NT2/D1 (cell line): ENCODE measurements at regions not wholly inside any gene's neighbourhood (a gene's known extent, or its start where the extent isn't known, plus 50 kb on each side); places are given as distances from the start of the nearest gene placed in this dataset.

Experiments
- SUZ12 ChIP-seq: IDR thresholded peaks from 2 replicates; pipeline ENCODE4 v1.6.1; 2011; ENCODE audit not compliant: insufficient read length, insufficient read depth; ENCODE audit errors: extremely low read depth
- YY1 ChIP-seq: IDR thresholded peaks from 2 replicates; pipeline ENCODE4 v1.6.1; 2011; ENCODE audit not compliant: insufficient read length, insufficient read depth
- ZNF274 ChIP-seq: IDR thresholded peaks from 2 replicates; pipeline ENCODE4 v1.6.1; 2011; ENCODE audit warnings: mild to moderate bottlenecking, low read depth, low read length

DNA sequence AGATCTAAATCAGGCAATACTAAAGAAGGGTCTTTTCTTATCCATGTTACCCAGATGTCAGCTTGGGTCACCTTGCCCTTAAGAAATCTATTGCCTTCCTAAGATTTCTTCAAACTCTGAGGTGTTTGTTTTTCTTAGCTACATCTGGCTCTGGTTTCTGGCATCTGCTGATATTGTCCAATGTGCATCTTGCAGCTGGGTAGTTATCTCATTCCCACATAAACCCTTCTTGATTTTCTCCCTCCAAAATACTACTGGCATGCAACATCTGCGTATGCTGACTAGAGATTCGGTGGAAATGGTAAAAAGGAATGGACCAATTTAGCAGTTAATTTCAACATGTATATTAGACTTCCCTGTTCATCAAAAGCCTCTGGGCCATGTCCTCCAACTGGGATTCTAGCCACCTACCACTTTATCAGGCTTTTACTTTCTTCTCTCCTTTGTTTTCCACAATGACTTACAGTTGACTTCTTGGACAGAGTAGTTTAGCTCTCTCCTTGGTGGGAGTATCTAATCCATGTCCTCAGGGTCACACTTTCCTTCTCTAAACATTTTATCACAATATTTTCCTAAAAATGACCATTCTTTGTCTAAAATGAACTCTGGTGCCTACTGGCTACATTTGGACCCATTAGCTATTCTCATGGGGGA, 324.8 kb upstream of the FAR2 start:
- no peak for TF ChIP-seq ZNF274
- TF ChIP-seq YY1 = no peak
- TF ChIP-seq SUZ12 = no peak
